GM18505 (cell line): ENCODE measurements at regions not wholly inside any gene's neighbourhood (a gene's known extent, or its start where the extent isn't known, plus 50 kb on each side); places are given as distances from the start of the nearest gene placed in this dataset.
"Not testable (repeated sequence)": the region's sequence is repeated elsewhere in the genome, so short reads cannot be mapped to it uniquely, and the experiment has no call there.

Experiments used
- ATAC-seq: cut with Tn5 transposase; IDR thresholded peaks from one replicate; pipeline ENCODE4 v1.9.1; 2021; ENCODE audit not compliant: unreplicated experiment
- POLR2A ChIP-seq: IDR thresholded peaks from 4 replicates; pipeline ENCODE4 v1.6.1; 2011; ENCODE audit warnings: borderline replicate concordance; ENCODE audit not compliant: insufficient read depth, insufficient read length; ENCODE audit errors: extremely low read depth

DNA sequence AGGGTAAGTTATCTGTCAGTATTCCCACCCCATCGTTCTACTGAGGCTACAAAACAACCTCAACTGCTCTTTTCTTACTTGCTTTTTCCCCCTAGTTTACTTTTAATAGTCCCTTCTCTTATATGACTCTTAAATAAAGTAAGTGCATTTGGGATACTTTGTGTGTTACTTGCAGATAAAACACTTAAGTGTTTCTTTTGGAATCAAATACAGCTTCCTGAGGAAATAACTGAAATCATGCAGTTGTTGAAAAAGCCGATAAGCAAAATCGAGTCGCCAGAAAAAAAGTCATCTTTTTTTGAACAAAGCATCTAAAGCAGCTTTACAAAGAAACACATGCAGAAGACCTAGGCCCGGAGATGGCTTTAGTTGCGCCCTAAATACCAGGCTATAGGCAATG lies 53.5 kb upstream of the EPB41L4A start:
- no peak for ATAC-seq
- TF ChIP-seq POLR2A, result no peak

DNA sequence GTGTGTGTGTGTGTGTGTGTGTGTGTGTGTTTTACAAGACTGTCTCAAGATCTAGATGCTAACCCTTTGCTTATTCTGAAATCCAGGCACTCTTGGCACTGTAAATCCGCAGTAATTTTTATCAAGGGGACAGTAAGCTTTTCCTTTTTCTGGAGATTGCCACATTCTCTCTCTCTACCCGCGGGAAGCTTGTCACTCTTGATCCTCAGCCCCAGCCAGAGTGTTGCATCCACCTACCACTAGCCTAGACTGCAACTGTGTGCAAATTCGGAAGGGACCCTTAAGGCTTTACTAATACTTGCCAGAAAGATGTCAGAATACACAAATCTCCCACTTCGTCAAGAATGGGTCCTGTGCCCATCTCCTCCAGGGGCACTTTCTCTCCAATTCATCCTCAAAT lies 54.9 kb upstream of the EPB41L4A start:
- TF ChIP-seq POLR2A, result no peak
- ATAC-seq, result no peak

DNA sequence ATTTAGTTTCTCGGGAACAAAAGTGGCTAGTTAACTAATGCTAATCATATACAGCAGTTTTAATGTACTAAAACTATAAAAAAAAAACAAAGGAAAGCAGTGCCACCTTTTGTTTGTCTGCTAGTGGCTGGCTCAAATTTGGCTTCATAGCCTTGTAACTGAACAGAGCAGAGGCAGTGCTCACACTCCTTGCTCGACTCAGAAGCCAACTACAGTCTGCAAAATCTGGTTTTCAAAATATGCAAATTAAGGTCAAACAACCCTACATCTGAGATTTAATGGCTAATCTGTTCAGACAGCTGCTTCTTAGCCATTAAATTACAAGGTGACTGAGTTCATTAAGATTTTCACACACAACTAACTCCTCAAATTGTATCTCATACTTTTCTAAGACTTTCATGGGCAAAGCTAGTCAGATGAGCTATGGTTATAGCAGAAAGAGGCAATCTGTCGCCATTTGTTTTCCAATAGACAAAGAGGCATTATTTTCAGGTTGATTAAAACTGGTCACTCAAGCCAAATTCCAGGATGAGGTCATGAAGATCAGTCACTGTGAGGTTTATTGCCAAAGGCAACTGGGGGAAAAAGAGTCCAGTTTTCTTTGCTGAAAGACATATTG lies 56.8 kb upstream of the EPB41L4A start:
- ATAC-seq, result no peak
- no peak for TF ChIP-seq POLR2A

DNA sequence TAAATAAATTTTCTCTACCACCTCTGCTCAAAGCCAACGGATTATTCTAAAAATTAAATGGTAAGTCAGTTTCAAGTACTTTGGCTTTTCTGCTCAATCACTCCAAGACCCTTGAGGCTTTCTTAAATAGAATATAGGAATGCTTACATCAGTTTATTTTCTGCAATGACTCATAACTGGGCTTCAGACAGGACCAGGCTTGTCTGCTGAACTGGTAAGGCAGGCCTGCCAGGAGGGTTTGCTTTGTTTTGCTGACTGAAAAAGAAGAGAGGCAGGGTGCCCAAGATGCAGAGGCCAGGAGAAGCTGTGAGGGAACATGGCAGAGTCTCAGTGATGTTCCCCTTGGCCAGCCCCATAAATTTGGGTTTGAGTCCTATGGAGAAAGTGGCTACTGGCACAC lies 60.3 kb upstream of the EPB41L4A start:
- no peak for TF ChIP-seq POLR2A
- ATAC-seq, result no peak

DNA sequence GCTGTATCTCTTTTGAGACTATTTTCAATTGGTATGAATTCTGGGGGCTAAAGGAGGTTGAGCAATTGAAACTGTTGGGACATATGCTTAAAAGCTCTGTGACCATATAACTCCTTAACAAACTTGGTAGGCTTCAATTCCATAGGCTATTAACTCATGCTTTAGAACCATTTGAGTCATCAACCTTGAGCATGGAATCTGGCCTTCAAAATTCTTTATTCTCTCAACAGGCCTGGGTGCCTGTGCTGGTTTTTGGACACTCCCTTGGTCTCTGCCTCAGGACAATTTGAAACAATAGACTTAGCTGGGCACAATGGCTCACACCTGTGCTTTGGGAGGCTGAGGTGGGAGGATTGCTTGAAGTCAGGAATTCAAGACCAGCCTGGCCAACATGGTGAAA lies 61.4 kb upstream of the EPB41L4A start:
- TF ChIP-seq POLR2A, result no peak
- no peak for ATAC-seq

DNA sequence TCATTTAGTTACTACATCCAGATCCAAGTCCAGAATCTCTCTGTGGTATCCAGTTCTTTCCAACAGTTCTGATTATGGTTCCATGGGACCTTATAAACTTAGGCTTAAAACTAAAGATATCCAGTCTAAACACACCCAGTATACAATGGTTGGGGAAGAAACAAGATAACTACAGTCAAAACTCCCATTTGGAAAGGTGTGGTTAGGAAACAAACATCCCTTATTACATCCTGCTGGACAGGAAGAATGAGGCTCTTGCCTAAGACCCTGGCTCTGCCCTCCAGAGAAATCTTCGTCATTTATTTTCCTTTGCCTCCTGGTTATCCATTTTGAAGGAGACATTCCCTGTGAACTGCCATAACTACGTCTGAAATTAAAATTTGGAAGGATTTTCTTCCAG lies 64.6 kb upstream of the EPB41L4A start:
- ATAC-seq, result no peak
- no peak for TF ChIP-seq POLR2A

DNA sequence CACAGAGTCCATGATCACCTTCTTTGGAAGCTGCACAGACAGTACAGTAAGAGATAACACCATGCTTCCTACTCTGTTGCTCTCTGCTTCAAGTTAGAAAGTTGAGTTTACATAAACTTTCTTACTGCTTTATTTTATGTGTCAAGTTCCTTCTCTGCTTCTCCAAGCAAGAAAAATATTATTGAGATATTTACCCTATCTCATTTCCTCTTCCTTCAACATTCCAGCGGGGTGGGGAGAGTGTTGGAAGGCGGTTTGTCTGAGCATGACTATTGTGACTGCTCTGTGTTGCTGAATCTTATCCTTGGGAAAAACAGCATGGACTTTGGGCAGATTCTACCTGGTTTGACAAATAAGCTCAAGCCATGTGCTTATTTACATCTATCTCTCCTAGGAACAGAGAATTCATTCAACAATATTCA lies 66.9 kb upstream of the EPB41L4A start:
- no peak for TF ChIP-seq POLR2A

DNA sequence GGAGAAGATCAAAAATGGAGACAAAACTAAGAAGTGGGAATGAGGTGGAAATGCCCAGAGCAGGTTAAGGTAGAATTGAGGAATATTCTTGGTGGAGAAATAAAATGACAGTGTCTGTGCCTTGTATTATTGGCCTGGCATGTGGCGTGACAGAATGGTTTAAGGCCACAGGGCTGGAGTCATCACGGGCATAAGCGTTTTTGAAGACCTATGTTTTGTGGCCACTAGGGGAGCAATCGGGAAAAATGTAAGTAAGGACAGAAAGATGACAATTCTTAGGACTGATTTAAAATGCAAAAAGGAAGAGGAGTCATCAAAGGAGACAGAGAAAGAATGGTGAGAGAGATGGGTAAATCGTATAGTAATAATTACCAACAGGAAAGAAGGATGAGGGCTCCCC lies 72.2 kb upstream of the EPB41L4A start:
- no peak for ATAC-seq
- no peak for TF ChIP-seq POLR2A

More for the DNA sequence above, 66.9 kb upstream of the EPB41L4A start:
- ATAC-seq, result no peak

DNA sequence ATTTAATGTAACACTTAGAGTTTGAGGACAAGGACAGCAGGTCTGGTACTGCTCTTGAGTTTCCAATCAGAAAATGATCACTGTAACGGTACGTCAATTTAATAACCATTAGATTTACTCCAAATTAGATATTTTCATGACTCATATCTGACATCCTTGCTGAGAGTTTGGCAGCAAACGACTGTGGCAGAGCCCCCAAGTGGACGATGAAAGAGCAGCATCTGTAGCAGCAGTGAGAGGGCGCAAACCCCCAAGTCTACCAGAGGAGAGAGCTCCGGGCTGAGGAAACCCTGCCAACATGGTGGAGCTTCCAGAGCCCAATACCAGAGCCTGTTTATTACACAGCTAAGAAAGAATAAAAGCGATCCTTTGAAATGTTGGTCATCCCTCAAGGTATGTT lies 73.2 kb upstream of the EPB41L4A start:
- TF ChIP-seq POLR2A, result no peak

DNA sequence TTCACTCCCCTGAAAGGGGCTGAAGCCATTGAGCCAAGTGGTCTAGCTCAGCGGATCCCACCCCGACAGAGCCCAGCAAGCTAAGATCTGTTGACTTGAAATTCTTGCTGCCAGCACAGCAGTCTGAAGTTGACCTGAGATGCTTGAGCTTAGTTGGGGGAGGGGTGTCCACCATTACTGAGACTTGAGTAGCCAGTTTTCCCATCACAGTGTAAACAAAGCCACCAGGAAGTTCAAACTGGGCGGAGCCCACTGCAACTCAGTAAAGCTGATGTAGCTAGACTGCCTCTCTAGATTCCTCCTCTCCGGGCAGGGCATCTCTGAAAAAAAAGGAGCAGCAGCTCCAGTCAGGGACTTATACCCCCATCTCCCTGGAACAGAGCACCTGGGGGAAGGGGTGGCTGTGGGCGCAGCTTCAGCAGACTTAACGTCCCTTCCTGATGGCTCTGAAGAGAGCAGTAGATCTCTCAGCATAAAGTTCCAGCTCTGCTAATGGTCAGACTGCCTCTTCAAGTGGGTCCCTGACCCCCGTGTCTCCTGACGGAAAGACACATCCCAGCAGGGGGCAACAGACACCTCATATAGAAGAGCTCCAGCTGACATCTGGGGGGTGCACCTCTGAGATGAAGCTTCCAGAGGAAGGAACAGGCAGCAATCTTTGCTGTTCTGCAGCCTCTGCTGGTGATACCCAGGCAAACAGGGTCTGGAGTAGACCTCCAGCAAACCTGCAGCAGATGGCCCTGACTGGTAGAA lies 84.8 kb upstream of the EPB41L4A start:
- ATAC-seq, result not testable (repeated sequence)

More for the DNA sequence above, 73.2 kb upstream of the EPB41L4A start:
- ATAC-seq, result peak; percentile 99

DNA sequence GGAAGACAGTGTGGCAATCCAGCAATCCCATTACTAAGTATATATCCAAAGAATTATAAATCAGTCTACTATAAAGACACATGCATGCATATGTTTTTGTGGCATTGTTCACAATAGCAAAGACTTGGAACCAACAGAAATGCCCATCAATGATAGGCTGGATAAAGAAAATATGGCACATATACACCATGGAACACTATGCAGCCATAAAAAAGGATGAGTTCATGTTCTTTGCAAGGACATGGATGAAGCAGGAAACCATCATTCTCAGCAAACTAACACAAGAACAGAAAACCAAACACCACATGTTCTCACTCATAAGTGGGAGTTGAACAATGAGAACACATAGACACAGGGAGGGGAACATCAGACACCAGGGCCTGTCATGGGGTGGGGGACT lies 90.0 kb upstream of the EPB41L4A start:
- not testable (repeated sequence) for ATAC-seq

DNA sequence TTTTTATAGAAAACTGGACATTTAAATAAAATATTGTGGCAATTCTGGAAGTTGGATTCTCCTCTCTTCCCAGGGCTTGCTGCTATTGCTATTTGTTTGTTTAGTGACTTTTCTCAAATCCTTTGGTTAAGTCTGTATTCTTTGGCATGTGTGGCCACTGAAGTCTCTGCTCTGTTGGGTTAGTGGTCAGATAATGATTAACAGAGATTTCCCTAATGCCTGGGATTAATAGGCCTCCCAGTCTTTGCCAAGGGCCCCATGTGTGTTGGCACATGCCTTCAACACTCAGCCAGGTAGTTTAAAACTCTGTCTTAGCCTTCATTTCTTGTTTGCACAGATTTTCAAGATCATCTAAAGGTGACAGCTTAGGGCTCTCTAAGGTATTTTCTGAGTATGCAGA lies 92.8 kb upstream of the EPB41L4A start:
- TF ChIP-seq POLR2A, result no peak
- no peak for ATAC-seq

DNA sequence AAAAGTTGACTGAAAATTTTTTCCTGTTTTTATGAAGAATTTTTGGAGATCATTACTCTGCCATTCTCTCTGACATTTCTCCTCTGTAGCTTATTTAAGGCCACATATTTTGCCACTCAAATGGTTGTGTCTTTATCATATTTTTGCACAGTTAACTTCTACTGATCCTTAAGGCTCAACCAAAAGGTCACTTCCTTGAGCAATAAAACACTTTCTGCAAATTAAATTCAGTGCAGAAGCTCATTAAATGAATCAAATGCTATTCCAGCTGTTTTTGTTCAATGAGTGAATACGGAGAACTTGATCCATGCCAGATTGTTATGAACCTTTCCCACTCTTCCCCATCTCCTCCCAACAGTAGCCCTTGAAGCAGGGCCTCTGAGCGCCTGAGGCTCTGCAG lies 93.8 kb upstream of the EPB41L4A start:
- TF ChIP-seq POLR2A, result no peak
- ATAC-seq, result no peak

DNA sequence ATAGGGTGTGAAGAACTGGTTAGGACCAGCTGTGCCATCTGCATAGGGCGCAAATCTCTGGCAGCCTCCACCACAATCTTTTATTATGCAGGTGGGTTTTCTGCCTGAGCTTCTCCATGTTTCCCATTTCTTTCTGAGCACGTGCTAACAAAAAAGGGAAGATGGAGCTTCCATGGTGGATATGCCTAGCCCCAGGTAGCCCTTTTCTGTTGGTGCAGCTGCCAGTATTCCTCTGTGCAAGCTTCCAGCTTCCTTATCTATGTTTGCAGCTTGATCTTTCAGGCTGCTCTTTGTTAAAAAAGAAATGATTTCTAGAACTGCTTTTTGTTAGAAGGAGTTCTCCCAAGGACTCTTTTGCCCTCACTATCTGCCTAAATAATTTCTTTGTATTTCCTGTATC lies 95.0 kb upstream of the EPB41L4A start:
- ATAC-seq, result no peak
- TF ChIP-seq POLR2A, result no peak

DNA sequence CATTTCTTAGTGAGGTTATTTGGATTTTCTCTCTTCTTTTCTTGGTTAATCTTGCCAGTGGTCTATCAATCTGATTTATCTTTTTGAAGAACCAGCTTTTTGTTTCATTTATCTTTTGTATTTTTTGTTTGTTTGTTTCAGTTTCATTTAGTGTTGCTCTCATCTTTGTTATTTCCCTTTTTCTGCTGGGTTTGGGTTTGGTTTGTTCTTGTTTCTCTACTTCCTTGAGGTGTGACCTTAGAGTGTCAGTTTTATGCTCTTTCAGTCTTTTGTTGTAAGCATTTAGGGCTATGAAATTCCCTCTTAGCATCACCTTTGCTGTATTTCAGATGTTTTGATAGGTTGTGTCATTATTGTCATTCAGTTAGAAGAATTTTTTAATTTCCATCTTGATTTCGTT lies 101.4 kb upstream of the EPB41L4A start:
- not testable (repeated sequence) for ATAC-seq
